Activated CD8-positive, alpha-beta memory T cell treated with anti-CD3 and anti-CD28 coated beads, Interleukin-2, amount 10 ng/mL, durations not matched to agents 7 days and 5 days (primary cell): ENCODE measurements at regions not wholly inside any gene's neighbourhood (a gene's known extent, or its start where the extent isn't known, plus 50 kb on each side); places are given as distances from the start of the nearest gene placed in this dataset.

Experiments used
- ATAC-seq: fragments of 150-1000 bp; cut with Tn5 transposase; one replicate; pipeline ENCODE4 v1.10.0; 2021; ENCODE audit warnings: moderate library complexity
- CTCF ChIA-PET: fragments of 350-600 bp; sonication (Branson Sonifier 250); formaldehyde crosslinking; loops from one replicate; lab custom pipeline; 2021; ENCODE audit warnings: antibody characterized with exemption; lab: Charles Lee
- DNase-seq: peaks from one replicate; pipeline ENCODE4 v3.0.0-alpha.2; 2020
- H3K27ac Mint-ChIP-seq: one replicate; pipeline ENCODE4 v1.8.0; 2021; ENCODE audit warnings: mild to moderate bottlenecking, mixed read lengths
- H3K27me3 Mint-ChIP-seq: one replicate; pipeline ENCODE4 v1.8.0; 2021; ENCODE audit warnings: mixed read lengths
- H3K36me3 Mint-ChIP-seq: one replicate; pipeline ENCODE4 v1.8.0; 2021; ENCODE audit warnings: mild to moderate bottlenecking, mixed read lengths
- H3K4me1 Mint-ChIP-seq: one replicate; pipeline ENCODE4 v1.8.0; 2021; ENCODE audit warnings: mixed read lengths
- H3K4me3 Mint-ChIP-seq: one replicate; pipeline ENCODE4 v1.8.0; 2021; ENCODE audit warnings: mild to moderate bottlenecking, moderate library complexity, mixed read lengths
- H3K9me3 Mint-ChIP-seq: one replicate; pipeline ENCODE4 v1.8.0; 2022; ENCODE audit warnings: low read depth, mixed read lengths

GRCh38 chr13:99071211-99071610, 93.3 kb upstream of the DOCK9 start:
- CTCF ChIA-PET: interaction anchor here (1.4 kb wide), 1 partner anchor 11 kb away, joined by 5 read pairs; no protein-coding TSS in a partner anchor
- Mint-ChIP-seq H3K27me3 (no peaks in the 10 kb centered on the region), H3K9me3 (peaks cover 8% of the 10 kb centered on the region), H3K36me3 (peaks cover 62% of the 10 kb centered on the region), H3K4me1 (peaks cover 62% of the 10 kb centered on the region), H3K27ac (no peak overlapping the region), H3K4me3 (no peak overlapping the region)
- DNase-seq (no peak), ATAC-seq (no peak)

GRCh38 chr13:99071666-99072065, 93.8 kb upstream of the DOCK9 start:
- ATAC-seq: no peak
- peaks cover 65% of the 10 kb centered on the region for H3K36me3 Mint-ChIP-seq
- H3K27me3 Mint-ChIP-seq: no peaks in the 10 kb centered on the region
- no peak overlapping the region for H3K27ac Mint-ChIP-seq
- peaks cover 8% of the 10 kb centered on the region for H3K9me3 Mint-ChIP-seq
- H3K4me3 Mint-ChIP-seq: no peak overlapping the region
- peaks cover 63% of the 10 kb centered on the region for H3K4me1 Mint-ChIP-seq
- CTCF ChIA-PET: no interaction called here
- no peak for DNase-seq

- Mint-ChIP-seq H3K27me3 (no peaks in the 10 kb centered on the region), H3K4me3 (no peak overlapping the region), H3K4me1 (peaks cover 63% of the 10 kb centered on the region), H3K36me3 (peaks cover 65% of the 10 kb centered on the region), H3K27ac (peak overlapping the region; percentile 64), H3K9me3 (peaks cover 10% of the 10 kb centered on the region)
- CTCF ChIA-PET: interaction anchor here (1.6 kb wide), 1 partner anchor 15 kb away, joined by 3 read pairs; no protein-coding TSS in a partner anchor
- ATAC-seq (peak; percentile 49), DNase-seq (peak; percentile 53)
Observed at GRCh38 chr13:99072356-99072755, 94.5 kb upstream of the DOCK9 start.

DNA sequence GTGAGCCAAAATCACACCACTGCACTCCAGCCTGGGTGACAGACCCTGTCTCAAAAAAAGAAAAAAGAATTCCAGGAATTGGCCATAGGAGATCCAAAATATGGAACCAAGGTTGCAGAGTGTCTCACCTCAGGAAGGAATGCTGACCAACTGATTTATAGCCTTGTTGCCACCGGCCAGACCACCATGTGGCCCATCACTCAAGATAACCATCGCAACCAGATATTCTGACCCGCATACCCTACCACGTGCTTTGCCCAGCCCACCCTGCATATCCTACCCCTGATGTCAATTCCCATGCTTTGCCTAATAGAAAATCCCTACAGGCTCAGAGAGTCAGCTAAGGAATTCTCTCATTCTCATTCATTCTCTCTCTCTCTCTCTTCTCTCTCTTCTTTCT, 95.1 kb upstream of the DOCK9 start:
- H3K27ac Mint-ChIP-seq: no peak overlapping the region
- no peak for ATAC-seq

GRCh38 chr13:99074693-99075092, 96.8 kb upstream of the DOCK9 start:
- H3K4me3 Mint-ChIP-seq: no peak overlapping the region
- ATAC-seq: no peak
- DNase-seq: no peak
- no peak overlapping the region for H3K27ac Mint-ChIP-seq
- CTCF ChIA-PET: interaction anchor here (1.7 kb wide), 1 partner anchor 30 kb away, joined by 5 read pairs; no protein-coding TSS in a partner anchor
- H3K27me3 Mint-ChIP-seq: no peaks in the 10 kb centered on the region
- H3K4me1 Mint-ChIP-seq: peaks cover 66% of the 10 kb centered on the region
- H3K9me3 Mint-ChIP-seq: peaks cover 10% of the 10 kb centered on the region
- H3K36me3 Mint-ChIP-seq: peaks cover 63% of the 10 kb centered on the region

More for the DNA sequence above, 95.1 kb upstream of the DOCK9 start:
- H3K4me1 Mint-ChIP-seq: peaks cover 65% of the 10 kb centered on the region
- H3K27me3 Mint-ChIP-seq: no peaks in the 10 kb centered on the region
- H3K4me3 Mint-ChIP-seq: no peak overlapping the region
- peaks cover 65% of the 10 kb centered on the region for H3K36me3 Mint-ChIP-seq
- CTCF ChIA-PET: interaction anchor here (1.6 kb wide), 1 partner anchor 15 kb away, joined by 3 read pairs; no protein-coding TSS in a partner anchor
- DNase-seq: no peak
- H3K9me3 Mint-ChIP-seq: peaks cover 10% of the 10 kb centered on the region

GRCh38 chr13:99075268-99076191, 97.7 kb upstream of the DOCK9 start:
- Mint-ChIP-seq H3K36me3 (peaks cover 65% of the 10 kb centered on the region), H3K9me3 (peaks cover 10% of the 10 kb centered on the region), H3K27ac (peak overlapping the region; percentile 93), H3K27me3 (no peaks in the 10 kb centered on the region), H3K4me1 (peaks cover 66% of the 10 kb centered on the region), H3K4me3 (peak overlapping the region; percentile 48)
- CTCF ChIA-PET: interaction anchor here (0.7 to 1.7 kb wide), 3 partner anchors 31 to 311 kb away, joined by 3 to 5 read pairs (median 3); no protein-coding TSS in a partner anchor
- peak; percentile 91 for ATAC-seq
- DNase-seq: peak; percentile 52

DNA sequence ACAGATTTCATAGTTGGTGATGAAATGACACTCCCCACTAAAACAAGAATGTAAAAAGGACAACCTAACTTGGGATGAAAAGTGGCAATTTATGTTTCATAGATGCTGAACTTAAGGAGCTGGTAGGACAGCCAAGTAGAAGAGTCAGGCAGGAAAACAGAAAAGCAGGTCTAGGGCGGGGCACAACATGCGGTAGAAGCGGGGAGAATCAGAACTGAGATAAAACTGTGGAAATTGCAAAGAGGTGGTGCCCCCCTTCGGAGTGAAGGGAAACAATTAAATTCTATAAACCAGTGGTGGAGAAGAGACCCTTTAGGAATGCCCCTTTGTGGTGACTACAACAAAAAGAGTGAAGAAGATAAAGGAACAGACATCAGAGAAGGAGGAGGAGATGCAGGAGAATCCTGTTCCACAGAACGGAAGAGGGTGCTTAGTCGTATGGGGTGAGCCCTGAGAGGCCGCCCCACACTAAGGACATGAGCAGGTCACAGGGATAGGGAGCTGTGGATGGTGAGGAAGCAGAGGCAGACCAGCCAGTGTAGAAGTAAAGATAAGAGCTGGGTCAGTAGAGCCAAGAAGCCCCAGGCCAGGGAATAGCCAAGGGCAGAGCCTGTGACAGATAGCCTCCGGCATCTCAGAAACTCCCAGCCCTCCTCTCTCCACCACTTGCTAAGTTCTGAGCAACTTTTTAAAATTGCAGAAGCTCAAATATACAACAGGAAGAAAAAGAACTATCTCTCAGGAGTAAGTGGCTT, 100.3 kb upstream of the DOCK9 start:
- H3K4me3 Mint-ChIP-seq: no peak overlapping the region

DNA sequence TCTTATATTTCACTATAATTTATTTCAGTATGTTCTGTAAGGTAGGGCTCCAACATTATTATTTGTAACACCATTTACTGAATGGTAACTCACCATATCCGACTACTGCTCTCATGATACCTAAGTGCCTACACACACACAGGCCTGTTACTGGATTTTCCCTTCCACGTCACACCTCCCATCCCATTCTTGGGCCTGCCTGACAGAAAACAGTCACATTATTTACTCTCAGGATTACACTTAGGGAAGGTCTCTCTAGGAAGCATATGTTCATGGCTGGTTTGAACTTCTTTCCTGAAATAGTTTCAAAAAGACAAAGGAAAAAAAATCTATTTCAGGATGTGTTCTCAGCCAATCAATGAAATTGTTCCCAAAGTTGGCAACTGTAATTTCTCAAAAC, 102.3 kb upstream of the DOCK9 start:
- peaks cover 50% of the 10 kb centered on the region for H3K4me1 Mint-ChIP-seq
- no peak for ATAC-seq
- no peak overlapping the region for H3K4me3 Mint-ChIP-seq
- peaks cover 2% of the 10 kb centered on the region for H3K9me3 Mint-ChIP-seq
- no peak for DNase-seq
- CTCF ChIA-PET: no interaction called here
- no peaks in the 10 kb centered on the region for H3K27me3 Mint-ChIP-seq
- H3K36me3 Mint-ChIP-seq: peaks cover 31% of the 10 kb centered on the region
- H3K27ac Mint-ChIP-seq: no peak overlapping the region

More for the DNA sequence above, 100.3 kb upstream of the DOCK9 start:
- Mint-ChIP-seq H3K36me3 (peaks cover 47% of the 10 kb centered on the region), H3K9me3 (peaks cover 10% of the 10 kb centered on the region), H3K27me3 (no peaks in the 10 kb centered on the region), H3K27ac (no peak overlapping the region), H3K4me1 (peaks cover 49% of the 10 kb centered on the region)
- CTCF ChIA-PET: interaction anchor here (1.0 to 1.5 kb wide), 2 partner anchors 9 to 27 kb away, joined by 3 to 6 read pairs; no protein-coding TSS in a partner anchor
- ATAC-seq (no peak), DNase-seq (no peak)

- no peaks in the 10 kb centered on the region for H3K27me3 Mint-ChIP-seq
- peak overlapping the region; percentile 46 for H3K4me3 Mint-ChIP-seq
- no peaks in the 10 kb centered on the region for H3K9me3 Mint-ChIP-seq
- H3K36me3 Mint-ChIP-seq: peaks cover 6% of the 10 kb centered on the region
- peaks cover 32% of the 10 kb centered on the region for H3K4me1 Mint-ChIP-seq
- H3K27ac Mint-ChIP-seq: peak overlapping the region; percentile 53
- CTCF ChIA-PET: interaction anchor here (0.9 to 2.6 kb wide), 5 partner anchors 28 to 185 kb away, joined by 3 to 12 read pairs (median 4); no protein-coding TSS in a partner anchor
- ATAC-seq (no peak), DNase-seq (no peak)
Observed at GRCh38 chr13:99083981-99084380, 106.1 kb upstream of the DOCK9 start.

GRCh38 chr13:99085139-99085807, 107.4 kb upstream of the DOCK9 start:
- peak overlapping the region; percentile 66 for H3K4me3 Mint-ChIP-seq
- CTCF ChIA-PET: interaction anchor here (0.6 to 2.7 kb wide), 8 partner anchors 19 to 325 kb away, joined by 3 to 15 read pairs (median 6); partner anchors contain the start of gene GPR18
- DNase-seq (peak; percentile 44), ATAC-seq (no peak)
- peak overlapping the region; percentile 63 for H3K27ac Mint-ChIP-seq
- H3K27me3 Mint-ChIP-seq: no peaks in the 10 kb centered on the region
- H3K36me3 Mint-ChIP-seq: peaks cover 4% of the 10 kb centered on the region
- H3K4me1 Mint-ChIP-seq: peaks cover 32% of the 10 kb centered on the region
- H3K9me3 Mint-ChIP-seq: no peaks in the 10 kb centered on the region

- CTCF ChIA-PET: interaction anchor here (0.6 to 2.7 kb wide), 6 partner anchors 39 to 324 kb away, joined by 3 to 15 read pairs (median 7); partner anchors contain the start of gene GPR18
- H3K27ac Mint-ChIP-seq: no peak overlapping the region
- DNase-seq (no peak), ATAC-seq (no peak)
- peaks cover 30% of the 10 kb centered on the region for H3K4me1 Mint-ChIP-seq
- peak overlapping the region; percentile 66 for H3K4me3 Mint-ChIP-seq
- no peaks in the 10 kb centered on the region for H3K27me3 Mint-ChIP-seq
- no peaks in the 10 kb centered on the region for H3K9me3 Mint-ChIP-seq
- H3K36me3 Mint-ChIP-seq: peaks cover 1% of the 10 kb centered on the region
Observed at GRCh38 chr13:99085808-99086266, 108.0 kb upstream of the DOCK9 start.
